SK-N-SH treated with all-trans-retinoic acid at 6 μM for 48 hours (cell line): ENCODE measurements at regions not wholly inside any gene's neighbourhood (a gene's known extent, or its start where the extent isn't known, plus 50 kb on each side); places are given as distances from the start of the nearest gene placed in this dataset.

ENCODE experiments used
- ESRRG ChIP-seq: fragments of 250-450 bp; sonication (Bioruptor Pico); IDR thresholded peaks from 2 replicates; pipeline ENCODE4 v1.6.1; 2021; ENCODE audit warnings: mild to moderate bottlenecking
- ISL1 ChIP-seq: fragments of 250-450 bp; sonication (Bioruptor Pico); IDR thresholded peaks from 2 replicates; pipeline ENCODE4 v2.1.2; 2022; ENCODE audit warnings: mild to moderate bottlenecking, moderate library complexity
- PATZ1 ChIP-seq: fragments of 250-450 bp; sonication (Bioruptor Pico); IDR thresholded peaks from 2 replicates; pipeline ENCODE4 v1.8.0; 2020; ENCODE audit warnings: mild to moderate bottlenecking, moderate library complexity, borderline replicate concordance
- SNAI2 ChIP-seq: fragments of 250-450 bp; sonication (Bioruptor Pico); IDR thresholded peaks from 2 replicates; pipeline ENCODE4 v1.5.0; 2020; ENCODE audit warnings: mild to moderate bottlenecking, moderate library complexity

- TF ChIP-seq ISL1 (CRISPR knock-in tag), result no peak
- no peak for TF ChIP-seq SNAI2
- TF ChIP-seq PATZ1 (CRISPR knock-in tag), result no peak
- no peak for TF ChIP-seq ESRRG
These were observed 202.7 kb upstream of the MPPED2 start for GRCh38 chr11:30788849-30789248.
